Spinal cord (tissue), 9 donors: ENCODE measurements at regions not wholly inside any gene's neighbourhood (a gene's known extent, or its start where the extent isn't known, plus 50 kb on each side); places are given as distances from the start of the nearest gene placed in this dataset.
A peak's percentile ranks its signal among the peaks of the same experiment; 100 is the strongest.
"Not testable (repeated sequence)": the region's sequence is repeated elsewhere in the genome, so short reads cannot be mapped to it uniquely, and the experiment has no call there.

Experiments used
- DNase-seq, 6 donors: peaks; one replicate each; pipeline versions ENCODE4 v3.0.0 to v3.0.0-alpha.2; 2013 to 2015; ENCODE audit warnings: low spot score in 6 of 6, low read depth in 4 of 6
- H3K27ac ChIP-seq: one replicate; pipeline ENCODE4 v1.5.1; 2013; ENCODE audit warnings: low read depth, low read length, control low read depth
- H3K27me3 ChIP-seq: one replicate; pipeline ENCODE4 v1.6.1; 2013; ENCODE audit warnings: low read length; ENCODE audit not compliant: control insufficient read depth, insufficient read depth
- H3K36me3 ChIP-seq: one replicate; pipeline ENCODE4 v1.6.1; 2013; ENCODE audit warnings: low read length; ENCODE audit not compliant: control insufficient read depth, insufficient read depth
- H3K4me1 ChIP-seq: one replicate; pipeline ENCODE4 v1.6.1; 2013; ENCODE audit warnings: low read length; ENCODE audit not compliant: control insufficient read depth, insufficient read depth
- H3K4me3 ChIP-seq: one replicate; pipeline ENCODE4 v1.5.1; 2013; ENCODE audit warnings: low read depth, low read length, control low read depth
- H3K9me3 ChIP-seq: one replicate; pipeline ENCODE4 v1.6.1; 2013; ENCODE audit warnings: low read length; ENCODE audit not compliant: control insufficient read depth, insufficient read depth
- WGBS: methylation state at CpG from one replicate; pipeline ENCODE4 v1.1.5; 2013; ENCODE audit warnings: missing lambda C conversion rate; ENCODE audit not compliant: insufficient coverage; 5-methylcytosine and 5-hydroxymethylcytosine counted together
- donor health status: healthy.

DNA sequence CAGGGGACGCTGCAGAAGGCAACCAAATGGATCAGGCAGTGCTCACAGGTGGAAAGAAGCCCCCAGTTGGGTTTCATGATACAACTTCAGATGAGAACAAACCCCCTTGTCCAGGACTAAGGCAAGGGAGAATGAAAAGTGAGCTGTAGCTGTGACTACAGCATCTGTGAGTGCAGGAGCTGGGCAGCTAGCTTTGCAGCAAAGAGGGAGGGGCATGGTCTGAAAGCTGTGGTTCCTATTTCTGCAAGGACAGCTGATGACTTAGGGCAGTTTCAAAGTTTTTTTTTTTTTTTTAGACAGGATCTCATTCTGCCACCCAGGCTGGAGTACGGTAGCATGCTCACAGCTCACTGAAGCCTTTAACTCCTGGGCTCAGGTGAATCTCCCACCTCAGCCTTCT is 1317.4 kb upstream of the DIAPH2 start:
- Histone ChIP-seq H3K4me1 (no peaks in the 10 kb centered on the region), H3K36me3 (no peaks in the 10 kb centered on the region), H3K27me3 (no peaks in the 10 kb centered on the region), H3K27ac (no peak overlapping the region), H3K9me3 (no peaks in the 10 kb centered on the region), H3K4me3 (no peak overlapping the region)
- DNase-seq = no peak
- no CpG with 5 or more reads among the region's 2 CpGs for WGBS

DNA sequence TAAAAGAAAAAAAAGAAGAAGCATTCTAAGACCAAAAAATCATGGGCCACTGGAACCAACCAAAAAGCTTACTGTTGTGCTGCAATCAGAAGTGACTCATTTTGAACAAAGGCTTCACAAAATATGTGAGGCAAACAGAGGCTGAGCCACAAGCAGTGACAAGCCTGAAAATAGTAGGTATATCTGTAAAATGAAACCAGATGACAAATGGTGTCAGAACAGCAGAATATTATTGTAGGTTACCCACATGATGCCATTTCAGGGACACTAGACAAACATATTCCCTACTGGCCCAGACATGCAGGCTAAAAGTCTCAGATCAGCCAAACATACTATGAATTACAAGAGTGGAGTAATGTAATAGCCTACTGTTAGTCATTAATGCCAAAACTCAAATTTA is 1301.8 kb upstream of the DIAPH2 start:
- Histone ChIP-seq H3K4me1 (no peaks in the 10 kb centered on the region), H3K4me3 (no peak overlapping the region), H3K27ac (no peak overlapping the region), H3K36me3 (no peaks in the 10 kb centered on the region), H3K27me3 (no peaks in the 10 kb centered on the region), H3K9me3 (no peaks in the 10 kb centered on the region)
- DNase-seq = no peak

DNA sequence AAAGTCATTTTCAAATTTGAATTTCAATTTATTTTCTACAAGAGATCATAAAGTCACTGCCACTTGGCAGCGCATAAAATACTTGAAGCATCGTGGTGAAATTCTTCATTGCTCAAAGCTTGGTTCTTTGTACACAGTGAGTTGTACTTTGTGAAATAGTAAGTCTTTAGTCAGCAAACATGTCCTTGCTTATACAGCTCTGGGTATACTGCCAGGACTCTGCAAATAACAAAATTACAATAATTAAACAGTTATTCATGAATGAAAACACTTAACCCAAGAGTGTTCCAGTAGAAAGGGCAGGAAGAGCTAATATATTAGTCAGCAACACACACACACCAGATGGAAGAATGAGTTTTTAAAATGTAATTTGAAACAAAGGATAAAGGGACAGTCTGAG is 1300.9 kb upstream of the DIAPH2 start:
- no peak overlapping the region for H3K4me3 ChIP-seq
- no peak overlapping the region for H3K27ac ChIP-seq
- WGBS = no CpG with 5 or more reads among the region's 2 CpGs
- H3K9me3 ChIP-seq = no peaks in the 10 kb centered on the region
- no peaks in the 10 kb centered on the region for H3K27me3 ChIP-seq
- H3K36me3 ChIP-seq = no peaks in the 10 kb centered on the region
- no peaks in the 10 kb centered on the region for H3K4me1 ChIP-seq
- DNase-seq = peak in 2 of 6 donors; percentile 1

DNA sequence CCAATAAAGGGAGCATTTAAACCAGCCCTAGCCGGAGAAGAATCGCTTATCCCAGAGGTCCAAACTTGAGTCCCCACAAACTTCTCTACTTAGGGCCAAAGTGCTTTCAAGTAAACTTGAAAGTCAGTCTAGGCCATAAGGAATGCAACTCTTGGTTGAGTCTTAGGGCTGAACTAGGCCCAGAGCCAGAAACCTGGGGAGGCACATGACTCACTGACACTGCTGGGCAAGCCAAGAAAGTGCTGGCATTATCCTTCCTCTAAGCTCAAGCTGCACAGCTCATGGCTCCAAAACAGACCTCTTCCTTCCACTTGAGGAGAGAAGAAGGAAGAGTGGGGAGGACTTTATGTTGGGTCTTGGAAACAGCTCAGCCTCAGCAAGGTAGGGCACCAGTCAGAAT is 1257.3 kb upstream of the DIAPH2 start:
- peak in 1 of 6 donors; percentile 6 for DNase-seq
- no peak overlapping the region for H3K27ac ChIP-seq
- H3K36me3 ChIP-seq = no peaks in the 10 kb centered on the region
- H3K9me3 ChIP-seq = no peaks in the 10 kb centered on the region
- WGBS = 84% methylated on average over 2 of the region's 2 CpGs
- no peaks in the 10 kb centered on the region for H3K27me3 ChIP-seq
- H3K4me3 ChIP-seq = no peak overlapping the region
- H3K4me1 ChIP-seq = no peaks in the 10 kb centered on the region

DNA sequence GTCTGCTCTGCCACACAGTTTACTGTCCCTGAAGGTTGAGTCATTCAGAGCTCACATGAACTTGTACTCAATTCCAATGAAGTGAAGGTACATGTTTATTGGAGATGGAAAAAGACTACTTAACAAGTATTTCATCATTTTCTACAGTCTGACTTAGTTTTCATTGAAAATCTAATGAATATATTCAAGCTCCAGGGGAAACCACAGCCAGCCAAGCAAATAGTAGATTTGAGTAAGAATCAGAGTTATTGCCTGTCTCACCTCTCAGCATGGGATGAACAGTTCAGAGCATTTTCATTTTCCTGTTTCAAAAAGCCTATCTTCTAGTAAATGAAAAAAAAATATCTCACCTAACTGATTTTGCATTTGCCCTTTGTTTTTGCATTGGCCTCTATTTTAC is 1249.4 kb upstream of the DIAPH2 start:
- peak in 1 of 6 donors; percentile 5 for DNase-seq
- Histone ChIP-seq H3K4me1 (no peaks in the 10 kb centered on the region), H3K27me3 (no peaks in the 10 kb centered on the region), H3K36me3 (no peaks in the 10 kb centered on the region), H3K27ac (no peak overlapping the region), H3K9me3 (no peaks in the 10 kb centered on the region), H3K4me3 (no peak overlapping the region)

DNA sequence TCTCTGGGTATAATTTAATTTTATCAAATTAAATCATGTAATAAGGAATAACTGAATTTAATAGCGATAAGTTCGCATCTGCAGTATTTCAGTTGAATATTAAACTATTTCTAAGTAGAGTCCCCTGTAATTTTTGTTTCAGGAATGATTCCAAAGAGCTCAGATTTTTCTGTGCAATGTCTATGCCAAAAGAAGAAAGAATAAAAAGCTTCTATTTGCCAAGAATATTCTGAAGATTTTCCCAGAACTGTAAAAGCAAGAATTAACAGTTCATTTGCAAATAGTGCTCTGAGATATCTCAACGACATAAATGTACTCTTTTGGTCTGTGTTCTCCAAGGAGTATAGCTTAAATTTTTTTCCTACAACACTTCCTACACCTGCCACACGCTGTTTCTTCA is 1242.8 kb upstream of the DIAPH2 start:
- no peaks in the 10 kb centered on the region for H3K27me3 ChIP-seq
- no CpG with 5 or more reads among the region's 4 CpGs for WGBS
- no peak overlapping the region for H3K4me3 ChIP-seq
- H3K27ac ChIP-seq = no peak overlapping the region
- H3K9me3 ChIP-seq = no peaks in the 10 kb centered on the region
- no peaks in the 10 kb centered on the region for H3K4me1 ChIP-seq
- no peak for DNase-seq
- H3K36me3 ChIP-seq = no peaks in the 10 kb centered on the region

DNA sequence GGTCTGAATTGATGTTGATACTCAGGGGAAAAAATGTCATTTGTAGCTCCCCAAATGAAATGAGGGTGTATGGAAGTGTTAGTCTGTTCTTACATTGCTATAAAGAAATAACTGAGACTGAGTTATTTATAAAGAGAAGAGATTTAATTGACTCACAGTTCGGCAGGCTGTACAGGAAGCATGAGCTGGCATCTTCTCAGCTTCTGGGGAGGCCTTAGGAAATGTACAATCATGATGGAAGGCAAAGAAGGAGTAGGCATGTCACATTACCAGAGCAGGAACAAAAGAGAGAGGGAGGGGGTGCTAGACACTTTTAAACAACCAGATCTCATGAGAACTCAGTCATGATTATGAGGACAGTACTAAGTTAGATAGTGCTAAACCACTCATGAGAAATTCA is 1199.9 kb upstream of the DIAPH2 start:
- WGBS = 100% methylated on average over 1 of the region's 1 CpG
- Histone ChIP-seq H3K27ac (no peak overlapping the region), H3K36me3 (no peaks in the 10 kb centered on the region), H3K27me3 (no peaks in the 10 kb centered on the region), H3K9me3 (no peaks in the 10 kb centered on the region), H3K4me1 (no peaks in the 10 kb centered on the region), H3K4me3 (no peak overlapping the region)
- DNase-seq = no peak

DNA sequence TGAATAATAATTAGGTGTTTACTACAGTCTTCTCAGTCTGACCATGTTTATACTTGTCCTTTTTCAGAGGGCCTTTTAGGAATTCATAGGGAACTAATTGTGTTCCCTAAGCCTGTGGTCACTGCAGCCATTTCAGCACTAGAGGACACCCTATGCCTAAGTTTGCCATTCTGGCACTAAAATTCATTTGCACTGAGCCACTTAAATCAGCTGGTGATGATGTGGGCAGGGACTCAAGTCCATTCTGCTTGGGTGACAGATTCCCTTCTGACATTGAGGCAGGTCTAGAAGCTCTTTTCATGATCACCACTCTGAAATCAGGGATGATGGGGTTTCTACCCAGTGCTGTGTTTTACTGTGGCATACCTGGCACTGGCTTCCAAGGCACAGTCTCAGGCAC is 1178.9 kb upstream of the DIAPH2 start:
- Histone ChIP-seq H3K9me3 (no peaks in the 10 kb centered on the region), H3K27me3 (no peaks in the 10 kb centered on the region), H3K27ac (no peak overlapping the region), H3K4me1 (no peaks in the 10 kb centered on the region), H3K4me3 (no peak overlapping the region), H3K36me3 (no peaks in the 10 kb centered on the region)
- DNase-seq = no peak

DNA sequence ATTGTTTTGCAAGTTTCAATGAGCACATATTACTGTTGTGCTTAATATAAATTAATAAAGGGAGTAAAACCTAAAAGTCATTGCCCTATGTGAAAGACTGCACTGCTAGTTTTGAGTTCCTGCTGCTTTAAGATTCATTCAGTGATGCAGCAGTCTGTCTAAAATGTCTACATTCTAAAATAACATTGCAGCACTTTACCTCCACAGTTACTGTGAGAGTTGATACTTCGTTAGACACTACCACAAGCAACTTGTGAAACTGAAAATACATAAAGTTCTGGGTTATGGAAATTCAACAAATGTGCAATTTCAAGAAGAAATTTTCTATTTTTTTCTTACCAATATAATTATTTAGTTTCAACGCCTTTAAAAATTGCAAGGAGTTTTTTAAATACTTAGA is 1175.2 kb upstream of the DIAPH2 start:
- no peaks in the 10 kb centered on the region for H3K36me3 ChIP-seq
- H3K4me1 ChIP-seq = no peaks in the 10 kb centered on the region
- no peaks in the 10 kb centered on the region for H3K27me3 ChIP-seq
- no peak overlapping the region for H3K27ac ChIP-seq
- no CpG with 5 or more reads among the region's 2 CpGs for WGBS
- no peak for DNase-seq
- H3K4me3 ChIP-seq = no peak overlapping the region
- no peaks in the 10 kb centered on the region for H3K9me3 ChIP-seq

DNA sequence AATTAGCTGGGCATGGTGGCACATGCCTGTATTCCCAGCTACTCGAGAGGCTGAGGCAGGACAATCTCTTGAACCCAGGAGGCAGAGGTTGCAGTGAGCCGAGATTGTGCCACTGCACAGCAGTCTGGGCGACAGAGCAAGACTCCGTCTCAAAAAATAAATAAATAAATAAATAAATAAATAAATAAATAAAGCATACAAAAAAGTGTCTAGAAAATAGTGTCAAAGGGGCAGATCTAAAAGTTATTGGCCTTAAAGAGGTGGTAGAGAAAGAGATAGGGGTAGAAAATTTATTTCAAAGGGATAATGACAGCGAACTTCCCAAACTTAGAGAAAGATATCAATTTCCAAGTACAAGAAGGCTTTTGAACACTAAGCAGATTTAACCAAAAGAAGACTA is 1160.6 kb upstream of the DIAPH2 start:
- H3K27me3 ChIP-seq, H3K4me1 ChIP-seq, H3K36me3 ChIP-seq, DNase-seq, H3K4me3 ChIP-seq, H3K27ac ChIP-seq, H3K9me3 ChIP-seq: not testable (repeated sequence)
- WGBS = 83% methylated on average over 1 of the region's 5 CpGs

DNA sequence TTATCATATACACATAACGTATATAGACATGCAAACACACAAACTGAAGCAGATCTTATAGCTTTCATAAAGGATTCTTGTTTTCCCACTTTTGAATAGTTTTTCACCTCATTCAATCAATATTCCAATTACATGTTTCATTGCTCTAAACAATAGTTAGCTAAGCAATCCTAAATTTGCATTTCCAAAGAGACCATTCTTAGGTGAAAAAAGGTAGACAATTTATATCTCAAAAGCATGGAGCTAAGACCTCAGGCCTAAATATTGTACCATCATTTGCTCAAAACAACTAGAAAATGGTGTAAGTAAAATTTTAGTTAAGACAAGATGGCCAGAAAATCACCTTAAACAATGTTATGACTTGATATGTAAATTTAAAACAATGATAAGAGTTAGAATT is 1148.5 kb upstream of the DIAPH2 start:
- no peak for DNase-seq
- Histone ChIP-seq H3K9me3 (no peaks in the 10 kb centered on the region), H3K4me1 (no peaks in the 10 kb centered on the region), H3K27ac (no peak overlapping the region), H3K27me3 (no peaks in the 10 kb centered on the region), H3K4me3 (no peak overlapping the region), H3K36me3 (no peaks in the 10 kb centered on the region)
- 83% methylated on average over 1 of the region's 1 CpG for WGBS
